Adipocyte (in vitro differentiated cells): ENCODE measurements at regions not wholly inside any gene's neighbourhood (a gene's known extent, or its start where the extent isn't known, plus 50 kb on each side); places are given as distances from the start of the nearest gene placed in this dataset.

Experiments
- DNase-seq: peaks from one replicate; pipeline ENCODE4 v3.0.0-alpha.2; 2015; ENCODE audit warnings: low read depth
- H3K27me3 ChIP-seq: replicated peaks from 2 replicates; pipeline ENCODE4 v1.7.0; 2013; ENCODE audit warnings: mild to moderate bottlenecking, low read length, moderate library complexity; ENCODE audit not compliant: control insufficient read depth, insufficient read depth
- H3K36me3 ChIP-seq: 2 replicates; pipeline ENCODE4 v1.7.0; 2013; ENCODE audit warnings: low read length, mild to moderate bottlenecking, moderate library complexity; ENCODE audit not compliant: control insufficient read depth, insufficient read depth, severe bottlenecking
- H3K4me1 ChIP-seq: 2 replicates; pipeline ENCODE4 v1.7.0; 2013; ENCODE audit warnings: mild to moderate bottlenecking, low read length, moderate library complexity; ENCODE audit not compliant: control insufficient read depth, insufficient read depth
- H3K4me3 ChIP-seq: 2 replicates; pipeline ENCODE4 v1.7.0; 2013; ENCODE audit warnings: mild to moderate bottlenecking, low read length, moderate library complexity
- H3K9ac ChIP-seq: 2 replicates; pipeline ENCODE4 v1.7.0; 2013; ENCODE audit warnings: mild to moderate bottlenecking, low read length, moderate library complexity
- H3K9me3 ChIP-seq: 2 replicates; pipeline ENCODE4 v1.7.0; 2013; ENCODE audit warnings: mild to moderate bottlenecking, low read length, moderate library complexity; ENCODE audit not compliant: control insufficient read depth

GRCh38 chr3:6216135-6217026 lies 644.5 kb upstream of the GRM7 start:
- Histone ChIP-seq H3K27me3 (no peaks in the 10 kb centered on the region), H3K36me3 (no peaks in the 10 kb centered on the region), H3K9ac (no peak overlapping the region), H3K9me3 (no peaks in the 10 kb centered on the region), H3K4me3 (no peak overlapping the region), H3K4me1 (no peaks in the 10 kb centered on the region)
- DNase-seq: no peak

GRCh38 chr3:6220447-6220846 lies 640.5 kb upstream of the GRM7 start:
- no peaks in the 10 kb centered on the region for H3K27me3 ChIP-seq
- no peaks in the 10 kb centered on the region for H3K36me3 ChIP-seq
- no peaks in the 10 kb centered on the region for H3K4me1 ChIP-seq
- no peaks in the 10 kb centered on the region for H3K9me3 ChIP-seq
- no peak overlapping the region for H3K4me3 ChIP-seq
- H3K9ac ChIP-seq: no peak overlapping the region
- DNase-seq: no peak

GRCh38 chr3:6222069-6222468 lies 638.8 kb upstream of the GRM7 start:
- Histone ChIP-seq H3K4me3 (no peak overlapping the region), H3K9ac (no peak overlapping the region)

GRCh38 chr3:6223572-6223971 lies 637.3 kb upstream of the GRM7 start:
- H3K4me3 ChIP-seq: no peak overlapping the region
- no peaks in the 10 kb centered on the region for H3K27me3 ChIP-seq
- DNase-seq: no peak
- H3K9me3 ChIP-seq: no peaks in the 10 kb centered on the region
- no peak overlapping the region for H3K9ac ChIP-seq
- no peaks in the 10 kb centered on the region for H3K36me3 ChIP-seq
- no peaks in the 10 kb centered on the region for H3K4me1 ChIP-seq

More at GRCh38 chr3:6222069-6222468, 638.8 kb upstream of the GRM7 start:
- Histone ChIP-seq H3K36me3 (no peaks in the 10 kb centered on the region), H3K4me1 (no peaks in the 10 kb centered on the region), H3K27me3 (no peaks in the 10 kb centered on the region), H3K9me3 (no peaks in the 10 kb centered on the region)
- DNase-seq: no peak

GRCh38 chr3:6228958-6229683 lies 631.8 kb upstream of the GRM7 start:
- Histone ChIP-seq H3K9me3 (no peaks in the 10 kb centered on the region), H3K4me1 (no peaks in the 10 kb centered on the region), H3K36me3 (no peaks in the 10 kb centered on the region), H3K9ac (no peak overlapping the region), H3K4me3 (no peak overlapping the region), H3K27me3 (no peaks in the 10 kb centered on the region)
- no peak for DNase-seq

DNA sequence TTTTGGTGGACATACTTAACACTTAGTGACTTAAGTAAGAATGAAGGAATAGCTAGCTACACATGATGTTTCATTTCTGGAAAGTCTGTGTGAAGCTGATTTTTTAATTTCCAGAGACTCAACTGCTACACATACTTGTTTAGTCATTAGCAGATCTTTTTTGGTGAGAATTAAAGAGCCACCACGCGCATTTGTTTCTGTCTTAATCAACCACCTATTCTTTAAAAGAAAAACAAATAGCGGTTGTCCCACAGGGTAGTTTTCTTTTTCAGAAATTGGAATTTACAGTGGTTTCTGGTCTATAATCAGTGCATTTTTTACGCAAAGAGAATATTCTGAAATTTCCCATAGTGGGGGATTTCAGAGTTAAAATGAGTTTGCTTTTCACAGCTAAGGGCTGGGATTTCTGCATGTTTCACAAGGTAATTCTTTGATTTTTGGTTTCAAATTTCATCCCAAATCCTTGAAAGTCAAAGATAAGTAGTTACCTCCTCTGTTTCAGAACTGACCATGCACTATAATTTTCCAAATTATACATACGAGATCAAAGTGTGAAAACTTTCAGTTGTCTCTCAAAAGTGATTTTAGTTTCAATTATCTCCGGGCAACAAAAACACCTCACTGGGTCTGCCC lies 631.0 kb upstream of the GRM7 start:
- Histone ChIP-seq H3K27me3 (no peaks in the 10 kb centered on the region), H3K9me3 (no peaks in the 10 kb centered on the region), H3K36me3 (no peaks in the 10 kb centered on the region), H3K4me3 (no peak overlapping the region), H3K4me1 (no peaks in the 10 kb centered on the region), H3K9ac (no peak overlapping the region)
- no peak for DNase-seq

DNA sequence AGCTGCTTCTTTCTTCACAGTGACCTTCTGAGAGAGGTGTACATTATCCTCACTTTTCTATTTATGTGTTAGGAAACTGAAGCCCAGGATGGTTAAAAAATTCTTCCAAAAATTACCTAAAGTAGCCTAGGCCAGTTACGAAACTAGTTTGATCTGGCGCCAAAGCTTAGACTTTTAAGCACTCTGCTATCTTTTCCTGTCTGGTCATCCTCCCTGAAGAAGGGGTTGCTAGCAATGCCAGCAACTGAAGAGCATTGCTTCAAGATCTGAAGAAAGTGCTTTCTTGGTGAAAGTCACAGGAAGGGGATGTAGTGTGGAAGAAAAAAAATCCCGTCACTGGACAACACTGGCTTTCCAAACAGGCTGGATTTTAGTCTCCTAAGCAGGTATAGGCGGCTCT lies 618.8 kb upstream of the GRM7 start:
- no peaks in the 10 kb centered on the region for H3K4me1 ChIP-seq
- DNase-seq: no peak
- H3K27me3 ChIP-seq: no peaks in the 10 kb centered on the region
- no peak overlapping the region for H3K4me3 ChIP-seq
- no peak overlapping the region for H3K9ac ChIP-seq
- H3K36me3 ChIP-seq: no peaks in the 10 kb centered on the region
- no peaks in the 10 kb centered on the region for H3K9me3 ChIP-seq

DNA sequence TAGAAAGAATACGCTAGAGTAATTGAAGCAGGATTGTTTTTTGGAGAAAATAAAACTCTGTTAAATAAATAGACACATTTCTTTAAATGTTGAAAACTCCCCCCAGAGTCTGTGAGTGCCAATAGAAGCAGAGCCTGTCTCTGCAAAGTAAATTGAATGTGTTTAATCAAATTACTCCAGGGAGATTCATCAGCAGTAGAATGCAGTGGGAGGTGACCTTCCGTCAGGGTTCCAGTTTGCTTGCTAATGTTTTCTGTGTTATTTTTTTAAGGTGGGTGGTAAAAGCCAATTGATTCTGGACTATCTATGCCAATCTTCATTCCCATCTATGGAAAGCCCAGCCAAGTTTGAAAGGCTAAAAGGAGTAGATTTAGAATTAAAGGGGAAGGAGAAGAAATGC lies 612.4 kb upstream of the GRM7 start:
- no peaks in the 10 kb centered on the region for H3K27me3 ChIP-seq
- no peaks in the 10 kb centered on the region for H3K9me3 ChIP-seq
- no peak overlapping the region for H3K4me3 ChIP-seq
- no peak for DNase-seq
- H3K9ac ChIP-seq: no peak overlapping the region
- H3K4me1 ChIP-seq: no peaks in the 10 kb centered on the region
- no peaks in the 10 kb centered on the region for H3K36me3 ChIP-seq

DNA sequence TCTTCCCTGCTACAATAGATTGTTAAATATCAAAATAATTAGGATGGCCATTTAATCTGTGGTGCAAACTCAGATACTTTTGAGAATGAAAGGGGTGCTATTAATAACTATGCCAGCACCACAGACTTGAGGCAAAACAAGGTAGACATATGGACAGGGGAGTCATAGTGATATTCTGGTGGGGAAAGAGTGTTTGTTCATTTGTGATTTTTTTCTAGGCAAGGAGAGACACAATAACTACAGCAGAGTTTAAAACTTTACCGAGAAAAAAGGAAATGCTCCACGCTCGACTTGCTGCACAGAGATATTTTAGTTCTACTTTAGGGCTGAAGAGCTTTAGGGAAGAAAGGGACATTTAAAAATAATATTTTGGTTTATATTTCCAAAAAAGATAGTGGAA lies 611.2 kb upstream of the GRM7 start:
- Histone ChIP-seq H3K36me3 (no peaks in the 10 kb centered on the region), H3K9ac (no peak overlapping the region), H3K4me3 (no peak overlapping the region), H3K9me3 (peaks cover 2% of the 10 kb centered on the region), H3K27me3 (no peaks in the 10 kb centered on the region), H3K4me1 (no peaks in the 10 kb centered on the region)
- no peak for DNase-seq

GRCh38 chr3:6250167-6250566 lies 610.7 kb upstream of the GRM7 start:
- DNase-seq: no peak
- peaks cover 2% of the 10 kb centered on the region for H3K9me3 ChIP-seq
- no peaks in the 10 kb centered on the region for H3K27me3 ChIP-seq
- H3K4me1 ChIP-seq: no peaks in the 10 kb centered on the region
- H3K4me3 ChIP-seq: no peak overlapping the region
- H3K9ac ChIP-seq: no peak overlapping the region
- no peaks in the 10 kb centered on the region for H3K36me3 ChIP-seq

- peaks cover 2% of the 10 kb centered on the region for H3K9me3 ChIP-seq
- no peaks in the 10 kb centered on the region for H3K27me3 ChIP-seq
- H3K36me3 ChIP-seq: no peaks in the 10 kb centered on the region
- no peak overlapping the region for H3K9ac ChIP-seq
- no peak overlapping the region for H3K4me3 ChIP-seq
- H3K4me1 ChIP-seq: no peaks in the 10 kb centered on the region
- no peak for DNase-seq
Measured at GRCh38 chr3:6251612-6252400, 609.1 kb upstream of the GRM7 start.
